Epithelial cell of esophagus (primary cell): ENCODE measurements at regions not wholly inside any gene's neighbourhood (a gene's known extent, or its start where the extent isn't known, plus 50 kb on each side); places are given as distances from the start of the nearest gene placed in this dataset.

Experiments used
- DNase-seq: peaks from one replicate; pipeline ENCODE4 v3.0.0; 2010; ENCODE audit warnings: low read depth
- H3K4me3 ChIP-seq: 2 replicates; pipeline ENCODE4 v1.5.1; 2011; ENCODE audit warnings: mild to moderate bottlenecking, low read length, control low read depth
- CTCF ChIP-seq: IDR thresholded peaks from 2 replicates; pipeline ENCODE4 v1.5.1; 2011; ENCODE audit warnings: low read depth, mild to moderate bottlenecking, low read length, control low read depth, inconsistent platforms; ENCODE audit not compliant: insufficient read depth; ENCODE audit errors: missing control alignments

- H3K4me3 ChIP-seq: no peak overlapping the region
- no peak for TF ChIP-seq CTCF
- DNase-seq: no peak
Observed at GRCh38 chr3:116808725-116809124, 99.1 kb downstream of the TUSC7 start.

- no peak overlapping the region for H3K4me3 ChIP-seq
- no peak for TF ChIP-seq CTCF
- no peak for DNase-seq
Observed at GRCh38 chr3:116809208-116809607, 99.6 kb downstream of the TUSC7 start.

- no peak overlapping the region for H3K4me3 ChIP-seq
- DNase-seq: no peak
- no peak for TF ChIP-seq CTCF
Observed at GRCh38 chr3:116811754-116812153, 102.2 kb downstream of the TUSC7 start.

GRCh38 chr3:116812949-116813348 is 103.4 kb downstream of the TUSC7 start:
- no peak for TF ChIP-seq CTCF
- DNase-seq: no peak
- H3K4me3 ChIP-seq: no peak overlapping the region

GRCh38 chr3:116815321-116815720 is 105.7 kb downstream of the TUSC7 start:
- TF ChIP-seq CTCF: no peak
- DNase-seq: no peak
- H3K4me3 ChIP-seq: no peak overlapping the region

- DNase-seq: no peak
- H3K4me3 ChIP-seq: no peak overlapping the region
- no peak for TF ChIP-seq CTCF
Observed at GRCh38 chr3:116815831-116816588, 106.4 kb downstream of the TUSC7 start.

- DNase-seq: no peak
- H3K4me3 ChIP-seq: no peak overlapping the region
- TF ChIP-seq CTCF: no peak
Observed at GRCh38 chr3:116821371-116821770, 111.8 kb downstream of the TUSC7 start.
